HG02870 (cell line): ENCODE measurements at regions not wholly inside any gene's neighbourhood (a gene's known extent, or its start where the extent isn't known, plus 50 kb on each side); places are given as distances from the start of the nearest gene placed in this dataset.

Source experiments
- ATAC-seq: cut with Tn5 transposase; IDR thresholded peaks from one replicate; pipeline ENCODE4 v1.9.1; 2021; ENCODE audit warnings: mild to moderate bottlenecking, moderate library complexity; ENCODE audit not compliant: unreplicated experiment

DNA sequence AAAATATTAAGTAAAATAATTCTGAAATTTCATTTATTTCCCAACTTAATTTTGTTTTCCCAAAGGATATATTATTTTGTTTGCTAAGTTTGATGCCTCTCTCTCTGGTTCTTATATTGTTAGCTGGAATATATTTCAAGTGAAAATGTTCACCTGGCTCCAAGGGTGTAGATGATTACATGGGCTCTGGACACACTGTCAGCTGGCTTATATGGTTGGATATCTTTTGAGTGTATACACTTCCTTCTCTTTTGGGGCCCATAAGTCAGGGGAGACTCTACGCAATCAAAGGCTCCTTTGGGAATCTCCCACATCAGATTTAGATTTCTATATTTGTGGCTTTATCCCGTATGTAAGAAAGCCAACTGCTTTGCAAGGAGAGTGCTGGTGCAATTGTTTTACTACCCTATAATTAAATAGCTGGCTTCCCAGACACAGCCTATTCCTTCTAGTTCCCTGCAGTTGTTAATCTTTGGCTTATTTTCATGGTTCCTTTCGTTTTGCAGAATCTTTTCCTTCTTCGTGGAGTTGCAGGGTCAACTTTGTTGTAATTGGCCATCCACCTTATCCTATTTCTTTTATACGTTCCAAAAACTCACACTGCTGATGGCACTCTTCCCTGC is 225.7 kb downstream of the DPH6 start:
- ATAC-seq = no peak

DNA sequence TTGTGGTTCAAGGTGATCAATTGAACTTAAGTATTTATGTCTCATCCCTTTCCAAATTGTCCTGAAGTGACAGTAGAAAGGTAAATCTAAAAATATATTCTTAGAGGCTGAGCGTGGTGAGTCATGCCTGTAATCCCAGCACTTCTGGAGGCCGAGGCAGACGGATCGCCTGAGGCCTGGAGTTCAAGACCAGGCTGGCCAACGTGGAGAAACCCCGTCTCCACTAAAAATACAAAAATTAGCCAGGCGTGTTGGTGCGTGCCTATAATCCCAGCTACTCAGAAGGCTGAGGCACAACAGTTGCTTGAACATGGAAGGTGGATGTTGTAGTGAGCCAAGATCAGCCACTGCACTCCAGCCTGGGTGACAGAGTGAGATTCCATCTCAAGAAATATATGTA is 226.6 kb downstream of the DPH6 start:
- no peak for ATAC-seq

DNA sequence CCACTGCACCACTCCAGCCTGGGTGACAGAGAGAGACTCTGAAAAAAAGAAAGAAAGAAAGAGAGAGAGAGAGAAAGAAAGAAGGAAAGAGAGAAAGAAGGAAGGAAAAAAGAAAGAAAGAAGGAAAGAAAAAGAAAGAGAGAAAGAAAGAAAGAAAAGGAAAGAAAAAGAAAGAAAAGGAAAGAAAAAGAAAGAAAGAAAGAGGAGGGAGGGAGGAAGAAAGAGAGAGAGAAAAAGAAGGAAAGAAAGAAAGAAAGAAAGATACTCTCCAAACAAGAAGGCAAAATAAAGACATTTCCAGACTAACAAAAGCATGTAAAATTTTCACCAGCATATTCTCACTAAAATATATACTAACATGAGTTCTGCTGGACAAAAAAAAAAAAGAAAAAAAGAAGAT is 228.7 kb downstream of the DPH6 start:
- no peak for ATAC-seq

DNA sequence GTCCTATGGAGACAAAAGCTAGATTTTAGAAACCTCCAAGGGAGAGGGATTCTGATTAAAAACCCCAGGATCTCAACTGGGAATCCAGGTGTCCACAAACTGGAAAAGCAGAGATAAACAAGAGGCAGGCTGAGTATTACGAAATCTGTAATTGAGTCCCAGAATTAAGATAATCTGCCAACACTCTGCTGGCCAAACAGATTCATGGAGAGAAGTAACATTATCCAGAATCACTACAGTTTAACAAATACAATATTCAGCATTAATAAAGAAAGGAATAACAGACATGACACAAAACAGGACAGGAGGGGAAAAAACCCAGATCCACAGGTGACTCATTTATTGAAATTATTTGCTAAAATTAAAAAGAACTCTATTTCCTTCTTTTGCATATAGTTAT is 227.2 kb upstream of the NANOGP8 start:
- ATAC-seq = no peak

DNA sequence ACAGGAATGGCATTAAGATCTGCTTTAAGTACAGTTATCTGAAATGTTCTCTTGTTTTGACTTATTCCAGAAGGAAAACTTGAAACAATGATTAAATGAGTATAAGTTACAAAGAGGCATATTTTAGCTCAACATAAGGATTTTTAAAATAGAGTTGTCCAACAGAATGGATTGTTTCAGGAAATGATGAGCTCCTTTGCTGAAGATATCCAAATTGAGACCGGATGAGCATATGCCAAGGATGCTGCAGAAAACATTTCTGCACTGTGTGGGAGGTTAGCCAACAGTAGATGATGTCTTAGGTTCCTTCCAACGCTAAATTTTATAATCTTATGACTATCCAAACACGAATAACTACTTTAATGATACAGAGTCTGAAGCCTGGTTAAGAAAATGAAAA is 226.5 kb upstream of the NANOGP8 start:
- ATAC-seq = no peak

DNA sequence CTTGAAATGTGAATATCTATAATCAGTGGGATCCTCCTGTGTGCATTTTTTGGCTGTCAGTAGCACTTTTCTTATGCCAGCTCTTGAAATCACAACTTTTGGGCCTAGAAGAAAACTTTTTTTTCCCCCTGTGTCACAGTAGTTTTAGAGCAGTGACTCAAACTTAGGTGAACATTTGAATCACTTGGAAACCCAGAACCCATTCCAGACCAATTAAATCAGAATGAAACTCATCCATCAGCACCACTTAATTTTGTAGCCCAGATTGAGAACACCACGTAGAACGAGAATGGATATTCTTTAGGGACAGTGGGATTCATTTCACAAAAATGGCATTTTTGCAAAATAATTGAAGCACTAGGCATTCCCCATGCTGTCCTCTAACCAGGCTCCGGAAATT is 224.8 kb upstream of the NANOGP8 start:
- ATAC-seq = no peak

DNA sequence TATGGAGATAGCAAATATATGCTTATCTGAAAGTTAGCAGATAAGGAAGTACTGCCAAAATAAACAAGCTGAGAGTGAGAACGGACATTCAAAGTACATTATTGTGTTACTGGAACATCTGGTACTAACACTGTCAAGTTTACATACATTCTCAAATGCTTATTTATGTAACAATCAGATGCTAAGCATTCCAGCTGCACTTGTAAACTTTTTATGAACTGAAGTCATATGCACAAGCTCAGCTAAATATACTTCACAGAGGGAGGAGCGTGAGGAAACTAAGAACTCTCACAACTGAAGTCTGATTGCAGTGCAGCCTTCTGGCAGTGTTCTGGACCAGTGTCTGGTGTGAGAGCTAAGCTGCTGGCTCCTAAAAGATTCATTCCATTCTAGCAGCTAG is 223.7 kb upstream of the NANOGP8 start:
- ATAC-seq = no peak

DNA sequence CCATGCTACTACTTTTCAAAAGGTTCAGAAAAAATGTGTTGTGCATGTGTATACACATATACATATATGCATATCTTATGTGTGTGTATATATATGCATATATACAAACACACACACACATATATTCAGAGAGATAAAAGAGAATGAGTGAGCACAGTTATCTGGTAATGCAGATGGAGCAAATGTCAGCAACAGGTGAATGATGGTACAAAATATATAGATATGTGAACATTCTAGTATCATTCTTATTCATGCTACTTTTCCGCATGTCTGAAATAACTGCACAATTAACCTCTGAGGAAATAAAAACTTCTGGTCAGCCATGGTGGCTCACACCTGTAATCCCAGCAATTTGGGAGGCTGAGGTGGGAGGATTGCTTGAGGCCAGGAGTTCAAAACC is 222.6 kb upstream of the NANOGP8 start:
- ATAC-seq = no peak

DNA sequence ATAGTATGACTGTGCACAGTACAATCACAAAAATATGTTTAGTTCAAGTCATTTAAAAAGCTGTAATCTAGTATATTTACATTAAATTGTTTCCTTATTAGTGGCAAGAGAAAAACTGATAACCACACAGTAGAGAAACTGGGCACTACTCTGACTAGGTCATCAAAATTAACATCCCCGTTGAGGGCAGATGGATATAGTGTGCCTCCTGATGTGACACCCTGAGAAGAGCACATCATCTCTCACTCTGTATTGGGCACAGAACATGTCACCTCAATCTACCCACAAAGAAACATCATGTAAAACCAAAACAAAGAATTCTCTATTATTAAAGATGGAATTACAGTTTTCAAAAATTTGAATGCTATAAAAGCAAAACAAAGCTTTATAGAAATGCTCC is 221.9 kb upstream of the NANOGP8 start:
- no peak for ATAC-seq

DNA sequence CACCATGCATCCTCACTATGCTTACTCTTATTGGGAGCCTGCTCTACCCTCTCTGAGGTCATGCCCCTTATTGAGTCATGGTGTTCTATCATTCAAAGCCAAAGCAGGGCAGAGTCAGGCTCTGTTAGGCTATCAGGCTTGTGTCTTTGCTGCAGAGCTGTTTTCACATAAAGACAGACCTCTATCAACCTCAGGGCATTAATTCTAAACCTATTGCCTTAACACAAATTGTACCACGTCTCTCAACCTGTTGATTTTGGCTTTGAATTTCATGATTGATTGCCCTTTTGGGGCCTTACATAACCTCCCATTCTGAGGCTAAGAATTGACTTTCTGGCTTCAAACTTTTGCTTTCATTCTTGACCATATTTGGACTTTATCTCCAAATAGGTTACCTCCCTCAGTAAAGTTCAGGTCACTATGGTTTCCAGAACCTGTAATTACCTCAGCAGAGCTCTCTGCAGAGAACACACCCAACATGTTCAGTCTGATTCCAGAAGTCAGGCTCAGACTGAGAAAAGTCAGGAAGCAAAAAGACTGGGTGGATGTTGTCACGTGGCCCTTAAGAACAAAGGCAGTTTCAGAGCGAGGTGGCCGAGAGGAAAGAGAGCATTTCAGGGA is 221.4 kb upstream of the NANOGP8 start:
- ATAC-seq = no peak

DNA sequence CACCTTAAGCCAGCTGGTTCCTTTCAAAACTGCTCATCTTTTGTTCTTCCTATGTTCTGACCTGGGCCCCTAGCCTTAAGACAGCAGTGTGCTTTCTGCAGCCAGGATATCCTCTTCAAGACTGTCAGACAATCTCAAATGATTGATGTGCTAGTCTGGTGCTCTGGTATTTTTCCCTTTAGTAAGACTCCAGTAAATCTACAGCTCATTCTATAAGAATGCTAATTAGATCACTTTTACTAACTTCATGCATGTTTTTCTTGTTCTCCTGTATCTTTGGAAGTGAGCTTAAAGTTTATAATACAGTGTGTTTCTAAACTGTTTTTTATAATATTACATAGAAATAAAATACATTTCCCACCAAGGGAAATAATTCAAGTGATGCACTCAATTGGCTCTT is 220.9 kb upstream of the NANOGP8 start:
- ATAC-seq = no peak

DNA sequence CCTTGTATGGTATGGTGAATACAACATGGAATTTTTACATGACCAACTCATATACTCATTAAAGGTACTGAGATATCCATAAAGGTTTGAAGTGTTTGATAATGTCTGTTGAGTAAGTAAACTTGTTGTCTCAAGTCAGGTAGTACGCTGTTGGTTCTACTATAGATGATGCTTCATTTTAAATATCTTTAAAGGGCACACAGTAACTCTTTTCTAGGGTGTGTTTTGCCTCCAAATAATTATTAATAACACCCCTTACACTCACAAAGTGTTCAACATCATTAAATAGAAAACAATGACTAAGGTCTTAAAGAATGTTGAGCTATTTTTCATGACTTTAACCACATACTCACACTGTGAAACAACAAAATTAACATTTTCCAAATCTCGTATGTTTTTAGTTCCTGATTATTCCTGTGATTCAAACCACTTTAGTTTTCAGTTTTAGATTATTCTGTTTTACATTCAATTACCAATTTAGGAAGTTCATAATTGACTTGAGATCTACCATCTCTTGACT is 220.0 kb upstream of the NANOGP8 start:
- ATAC-seq = no peak

DNA sequence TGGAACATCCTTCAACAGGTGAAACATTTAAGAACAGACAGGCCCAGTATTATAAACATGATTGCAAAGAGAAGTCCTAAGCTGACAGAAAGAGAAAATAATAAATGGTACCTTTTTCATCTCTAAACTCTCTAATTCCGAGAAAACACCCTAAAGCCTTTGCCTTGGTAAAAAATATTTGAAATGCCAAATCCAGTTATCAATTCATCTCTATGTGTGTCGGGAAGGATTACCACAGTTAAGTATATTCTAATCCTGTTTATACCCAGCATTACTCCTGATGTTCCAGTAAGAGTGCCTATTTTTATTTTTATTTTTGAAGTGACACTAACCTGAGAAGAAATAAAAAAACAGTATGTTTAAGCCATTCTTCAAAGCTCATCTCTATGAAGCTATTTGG is 219.3 kb upstream of the NANOGP8 start:
- no peak for ATAC-seq

DNA sequence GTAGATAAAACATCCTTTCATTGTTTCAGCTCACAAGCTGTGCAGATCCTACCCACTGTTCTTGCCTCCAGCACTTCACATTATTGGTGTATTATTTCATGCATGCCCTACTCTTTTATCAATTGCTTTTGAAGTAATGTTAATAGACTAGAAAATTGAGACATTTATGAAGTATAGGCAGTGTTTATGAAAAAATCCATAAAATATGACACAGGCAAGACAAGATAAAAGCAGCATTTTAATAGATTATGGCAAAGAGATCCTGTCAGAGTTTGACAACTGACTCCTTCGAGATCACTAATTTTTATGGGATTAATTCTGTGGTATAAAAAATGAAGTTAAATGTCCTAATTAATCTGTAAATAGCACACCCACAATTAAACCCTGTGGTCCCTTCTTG is 217.2 kb upstream of the NANOGP8 start:
- ATAC-seq = no peak

DNA sequence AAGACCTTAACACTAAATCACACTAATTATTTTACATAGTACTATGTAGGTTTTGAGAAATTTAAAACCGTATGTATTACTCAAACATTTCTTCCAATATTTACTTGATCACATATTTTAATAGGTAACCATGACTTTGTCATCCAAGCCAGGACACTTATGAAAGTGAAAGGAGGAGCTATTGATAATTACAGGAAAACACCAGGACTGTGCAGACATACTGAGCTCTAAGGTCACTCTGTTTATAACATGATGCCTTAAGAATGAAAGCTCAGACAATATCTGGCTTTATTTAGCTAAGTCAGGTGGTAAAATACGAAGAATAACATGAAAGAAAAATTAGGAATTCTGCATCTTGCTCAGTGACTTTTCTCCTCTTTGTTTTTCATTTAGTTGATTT is 216.0 kb upstream of the NANOGP8 start:
- no peak for ATAC-seq

DNA sequence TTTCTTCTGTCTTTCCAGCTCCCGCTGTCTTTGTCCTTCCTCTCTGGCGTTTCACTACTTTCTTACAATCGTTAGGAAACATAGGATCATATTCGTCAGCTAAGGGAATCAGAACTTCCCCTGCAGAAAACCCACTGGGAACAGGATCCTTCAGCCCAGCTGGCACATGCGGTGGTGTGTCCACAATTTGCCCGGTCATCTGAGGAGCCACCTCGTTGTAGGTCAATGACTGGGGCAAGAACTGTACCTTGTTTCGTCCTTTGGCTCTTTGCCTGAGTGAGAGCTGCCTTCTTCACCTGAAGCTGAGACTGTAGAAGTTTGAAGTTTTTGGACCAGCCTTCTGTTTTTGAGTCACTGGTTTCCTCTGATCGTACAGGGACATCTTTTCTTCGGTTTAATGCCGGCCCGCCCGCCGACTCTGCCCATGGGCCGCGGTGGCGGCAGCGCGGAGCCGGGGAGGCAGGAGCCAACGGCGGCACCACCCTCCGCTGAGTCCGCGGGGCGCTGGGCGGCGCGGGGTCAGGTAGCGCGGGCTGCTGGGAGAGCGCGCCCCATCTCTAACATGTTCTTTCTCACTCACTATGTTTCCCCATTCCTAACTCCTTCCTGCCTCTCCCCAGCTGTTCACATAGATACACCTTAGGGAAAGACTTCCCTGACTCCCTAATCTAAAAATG is 214.1 kb upstream of the NANOGP8 start:
- no peak for ATAC-seq

DNA sequence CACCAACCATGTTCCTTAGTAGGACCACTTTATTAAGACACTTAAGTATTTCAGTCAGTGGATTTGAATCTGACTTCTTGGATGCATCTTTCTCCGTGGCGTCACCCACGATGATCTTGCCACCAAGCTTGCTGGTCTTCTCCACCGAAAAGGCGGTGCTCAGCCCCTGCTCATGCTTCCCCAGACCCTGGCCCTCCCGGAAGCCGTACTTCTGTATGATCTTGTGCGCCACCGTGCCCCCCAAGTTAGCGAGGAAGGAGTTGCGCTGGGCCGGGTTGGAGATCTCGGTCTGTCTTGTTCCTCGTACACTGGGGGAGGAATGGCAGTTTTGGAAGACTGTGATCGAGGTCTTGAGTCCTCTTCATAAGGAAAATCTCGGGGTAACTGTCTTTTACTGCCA is 213.4 kb upstream of the NANOGP8 start:
- no peak for ATAC-seq

DNA sequence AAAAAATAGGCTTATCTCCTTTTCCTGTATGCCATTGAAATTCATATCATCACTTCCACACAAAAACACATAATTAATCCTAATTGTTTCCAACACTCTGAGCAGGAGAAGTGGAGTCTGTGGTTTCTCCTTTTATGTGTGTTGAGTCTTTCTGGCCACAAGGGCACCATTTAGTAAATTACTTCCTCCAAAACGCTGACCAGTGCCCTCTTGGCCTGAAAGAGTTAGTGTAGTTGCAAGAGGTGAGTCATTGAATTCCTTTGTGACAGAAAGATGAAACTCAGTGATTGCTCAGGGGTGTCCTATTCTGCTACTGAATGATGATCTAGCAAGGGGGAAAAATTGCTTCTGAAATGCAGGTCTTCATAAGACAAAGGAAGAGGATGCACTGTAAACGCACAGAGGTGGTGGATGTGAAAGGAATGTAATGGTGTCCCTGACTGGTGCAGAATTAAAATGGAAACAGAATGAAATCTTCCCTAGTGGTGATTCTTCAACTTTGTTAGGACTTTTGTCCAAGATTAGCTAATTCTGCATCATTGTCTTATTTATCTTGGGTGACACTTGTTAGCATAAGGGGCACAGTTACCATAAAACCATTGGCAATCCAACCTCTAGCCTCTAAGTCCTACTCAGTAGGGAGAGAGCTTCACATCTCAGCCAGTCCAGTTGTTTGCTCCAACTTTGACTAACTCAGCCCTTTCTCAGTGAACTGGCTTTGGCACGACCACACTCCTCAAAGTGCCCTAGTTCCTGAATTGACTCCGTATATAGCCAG is 208.4 kb upstream of the NANOGP8 start:
- no peak for ATAC-seq

DNA sequence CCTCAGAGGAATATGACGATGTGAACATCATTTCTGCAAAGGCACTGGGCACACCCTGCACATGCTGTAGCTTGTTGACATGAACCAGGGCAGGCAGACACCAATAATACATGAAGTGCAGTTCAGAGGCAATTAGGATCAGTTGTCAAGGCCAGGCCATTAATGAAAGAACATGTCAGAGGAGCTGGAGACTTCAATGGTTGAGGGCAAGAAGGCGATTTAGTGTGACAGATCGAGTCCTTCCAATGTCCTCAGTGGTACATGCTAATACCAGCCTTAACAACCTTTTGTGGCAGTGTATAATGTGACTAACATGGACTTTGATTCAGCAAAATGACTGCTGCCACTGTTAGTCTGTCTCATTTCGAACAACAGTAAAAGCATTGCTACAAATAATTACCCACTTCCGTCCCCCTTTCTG is 205.2 kb upstream of the NANOGP8 start:
- no peak for ATAC-seq

DNA sequence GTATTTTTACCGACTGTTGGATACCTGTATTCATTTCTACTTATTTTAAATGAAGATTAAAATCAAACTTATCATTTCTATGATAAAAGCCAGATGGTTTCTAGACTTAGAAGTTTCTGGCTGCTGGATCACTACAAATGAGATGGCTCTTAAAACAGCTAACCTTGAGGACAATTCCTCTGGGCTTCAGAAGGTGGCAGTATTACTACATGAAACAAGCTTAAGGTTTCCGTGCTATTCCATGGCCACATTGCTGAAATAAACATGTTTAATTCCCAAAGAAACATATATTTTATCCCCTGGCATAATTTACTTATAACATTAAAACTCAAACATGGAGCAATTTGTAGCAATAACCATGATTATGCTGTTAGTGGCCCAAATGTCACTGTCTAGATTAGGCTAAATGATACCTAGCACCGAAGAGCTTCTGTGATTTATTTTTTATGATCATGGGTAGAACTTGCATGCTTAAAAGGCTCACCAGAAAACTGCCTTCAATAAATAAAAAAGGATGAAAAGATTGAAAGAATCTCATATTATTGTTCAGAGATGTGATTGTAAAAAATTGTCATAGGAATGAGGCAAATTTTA is 204.0 kb upstream of the NANOGP8 start:
- ATAC-seq = no peak

DNA sequence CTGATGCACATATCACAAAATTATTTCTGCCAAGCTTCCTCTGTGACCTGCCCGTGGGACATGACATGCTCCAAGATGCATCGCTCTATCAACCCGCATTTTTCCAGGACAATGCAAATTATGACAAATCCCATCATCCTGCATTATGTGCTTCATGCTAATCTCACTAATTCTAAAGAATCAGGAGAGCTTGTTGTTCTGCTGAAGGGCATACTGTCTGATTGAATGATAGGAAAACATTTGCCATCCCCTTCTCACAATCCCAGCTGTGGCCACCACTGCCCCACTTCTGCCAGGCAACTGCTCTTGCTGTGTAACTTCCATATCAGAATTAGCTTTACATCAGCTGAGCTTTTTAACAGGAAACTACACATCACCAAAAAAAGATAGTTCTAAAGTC is 203.5 kb upstream of the NANOGP8 start:
- ATAC-seq = no peak
